Brain microvascular endothelial cell (primary cell): ENCODE measurements at regions not wholly inside any gene's neighbourhood (a gene's known extent, or its start where the extent isn't known, plus 50 kb on each side); places are given as distances from the start of the nearest gene placed in this dataset.

ENCODE experiments used
- DNase-seq: peaks from one replicate; pipeline ENCODE4 v3.0.0-alpha.2; 2020
- H3K27ac ChIP-seq: fragments of 250-450 bp; sonication (Bioruptor Pico); 2 replicates; pipeline ENCODE4 v1.5.1; 2020; ENCODE audit warnings: mild to moderate bottlenecking, moderate library complexity
- H3K27me3 ChIP-seq: fragments of 250-450 bp; sonication (Bioruptor Pico); replicated peaks from 2 replicates; pipeline ENCODE4 v1.5.1; 2020; ENCODE audit warnings: mild to moderate bottlenecking
- H3K36me3 ChIP-seq: fragments of 250-450 bp; sonication (Bioruptor Pico); replicated peaks from 2 replicates; pipeline ENCODE4 v1.5.1; 2020; ENCODE audit warnings: mild to moderate bottlenecking
- H3K4me3 ChIP-seq: 2 replicates; pipeline ENCODE4 v1.5.1; 2011; ENCODE audit warnings: low read depth, mild to moderate bottlenecking, control low read depth, low read length, moderate library complexity
- in situ Hi-C: cut with HindIII; loops from 2 replicates; pipeline ENCODE4 v1.10.0; 2017; ENCODE audit warnings: low sequenced_read_pairs, low pct_ligation_motif_present
- TF ChIP-seq, protein P1 (sequence below): IDR thresholded peaks from 2 replicates; pipeline ENCODE4 v1.5.1; 2011; ENCODE audit warnings: low read depth, mild to moderate bottlenecking, moderate library complexity, low read length, control low read depth, inconsistent platforms; ENCODE audit errors: missing control alignments

DNA sequence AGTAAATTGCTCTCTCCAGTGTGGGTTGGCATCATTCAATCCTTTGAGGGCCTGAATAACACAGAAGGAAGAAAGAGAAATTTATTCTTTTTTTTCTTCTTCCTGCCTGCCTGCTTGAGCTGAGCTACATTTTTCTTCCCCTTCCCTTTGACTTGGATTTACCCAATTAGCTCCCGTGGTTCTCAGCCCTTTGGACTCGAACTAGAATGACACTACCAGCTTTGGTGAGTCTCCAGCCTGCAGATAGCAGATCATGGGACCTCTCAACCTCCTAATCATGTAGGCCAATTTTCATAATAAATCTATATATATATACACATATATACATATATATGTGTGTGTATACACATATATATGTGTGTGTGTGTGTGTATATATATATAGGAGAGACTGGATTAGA is 128.6 kb downstream of the ISOC1 start:
- TF ChIP-seq, protein P1, sequence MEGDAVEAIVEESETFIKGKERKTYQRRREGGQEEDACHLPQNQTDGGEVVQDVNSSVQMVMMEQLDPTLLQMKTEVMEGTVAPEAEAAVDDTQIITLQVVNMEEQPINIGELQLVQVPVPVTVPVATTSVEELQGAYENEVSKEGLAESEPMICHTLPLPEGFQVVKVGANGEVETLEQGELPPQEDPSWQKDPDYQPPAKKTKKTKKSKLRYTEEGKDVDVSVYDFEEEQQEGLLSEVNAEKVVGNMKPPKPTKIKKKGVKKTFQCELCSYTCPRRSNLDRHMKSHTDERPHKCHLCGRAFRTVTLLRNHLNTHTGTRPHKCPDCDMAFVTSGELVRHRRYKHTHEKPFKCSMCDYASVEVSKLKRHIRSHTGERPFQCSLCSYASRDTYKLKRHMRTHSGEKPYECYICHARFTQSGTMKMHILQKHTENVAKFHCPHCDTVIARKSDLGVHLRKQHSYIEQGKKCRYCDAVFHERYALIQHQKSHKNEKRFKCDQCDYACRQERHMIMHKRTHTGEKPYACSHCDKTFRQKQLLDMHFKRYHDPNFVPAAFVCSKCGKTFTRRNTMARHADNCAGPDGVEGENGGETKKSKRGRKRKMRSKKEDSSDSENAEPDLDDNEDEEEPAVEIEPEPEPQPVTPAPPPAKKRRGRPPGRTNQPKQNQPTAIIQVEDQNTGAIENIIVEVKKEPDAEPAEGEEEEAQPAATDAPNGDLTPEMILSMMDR: no peak
- in situ Hi-C loops: no loop called here
- H3K27me3 ChIP-seq: no peaks in the 10 kb centered on the region
- no peak overlapping the region for H3K4me3 ChIP-seq
- H3K36me3 ChIP-seq: no peaks in the 10 kb centered on the region
- H3K27ac ChIP-seq: no peak overlapping the region
- DNase-seq: no peak

DNA sequence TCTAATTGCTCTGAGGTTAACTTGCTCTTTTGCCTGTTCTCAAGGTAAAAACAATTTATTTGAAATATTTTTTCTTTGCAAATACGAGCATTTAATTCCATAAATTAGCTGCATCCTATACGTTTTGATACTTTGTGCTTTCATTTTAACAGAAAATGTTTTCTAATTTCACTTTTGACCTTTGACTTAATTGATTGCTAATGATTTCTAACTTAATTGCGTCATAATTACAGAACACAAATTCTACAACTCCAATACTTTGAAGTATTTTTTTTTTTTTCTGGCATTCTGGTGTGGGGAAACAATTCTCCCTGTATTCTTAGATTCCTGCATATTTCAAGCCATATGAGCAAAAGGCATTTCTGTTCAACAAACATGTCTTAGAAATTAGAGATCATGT is 134.0 kb downstream of the ISOC1 start:
- TF ChIP-seq, protein P1: no peak
- no peak for DNase-seq
- Histone ChIP-seq H3K27me3 (no peaks in the 10 kb centered on the region), H3K4me3 (no peak overlapping the region), H3K27ac (no peak overlapping the region), H3K36me3 (no peaks in the 10 kb centered on the region)
- in situ Hi-C loops: no loop called here

DNA sequence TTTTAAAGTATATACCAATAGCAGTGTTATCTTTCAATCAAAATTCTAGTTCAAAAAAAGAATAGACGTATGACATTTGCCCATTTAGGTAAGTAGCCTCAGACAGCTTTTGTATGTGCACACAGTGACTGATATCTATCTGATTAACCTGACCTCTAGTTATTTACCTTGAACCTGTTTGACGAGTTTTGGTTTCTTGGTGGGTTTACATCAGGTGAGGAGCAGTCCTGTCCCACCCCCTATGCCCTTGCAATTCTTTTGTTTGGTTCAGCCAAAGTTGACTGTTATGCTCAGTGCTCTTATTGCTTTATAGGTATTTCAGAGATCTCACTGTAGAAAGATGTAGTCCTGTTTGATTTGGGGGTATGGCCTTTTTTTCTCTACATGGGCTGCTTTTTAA is 147.2 kb downstream of the ISOC1 start:
- DNase-seq: no peak
- no peaks in the 10 kb centered on the region for H3K27me3 ChIP-seq
- H3K36me3 ChIP-seq: no peaks in the 10 kb centered on the region
- H3K4me3 ChIP-seq: no peak overlapping the region
- H3K27ac ChIP-seq: no peak overlapping the region
- TF ChIP-seq, protein P1: no peak
- in situ Hi-C loops: no loop called here

DNA sequence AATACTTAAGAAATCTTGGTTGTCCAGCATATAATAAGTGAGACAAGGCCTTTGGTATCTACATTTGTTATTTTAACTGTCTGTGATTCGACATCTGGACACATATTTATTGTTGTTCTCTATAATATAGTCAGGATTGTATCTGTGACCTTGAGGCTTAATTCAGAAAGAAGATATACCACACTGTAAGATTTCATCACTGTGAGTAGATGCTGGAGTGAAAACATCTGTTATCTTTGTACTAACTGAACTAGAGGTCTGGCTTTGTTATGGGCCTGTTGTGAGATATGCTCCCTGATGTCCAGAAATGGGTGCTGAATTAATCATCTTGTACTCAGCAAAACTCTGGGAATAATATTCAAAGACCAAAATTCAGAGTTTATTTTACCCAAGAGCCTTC is 148.5 kb downstream of the ISOC1 start:
- TF ChIP-seq, protein P1: no peak
- in situ Hi-C loops: no loop called here
- H3K27ac ChIP-seq: no peak overlapping the region
- DNase-seq: no peak
- H3K4me3 ChIP-seq: no peak overlapping the region
- H3K36me3 ChIP-seq: no peaks in the 10 kb centered on the region
- H3K27me3 ChIP-seq: no peaks in the 10 kb centered on the region

DNA sequence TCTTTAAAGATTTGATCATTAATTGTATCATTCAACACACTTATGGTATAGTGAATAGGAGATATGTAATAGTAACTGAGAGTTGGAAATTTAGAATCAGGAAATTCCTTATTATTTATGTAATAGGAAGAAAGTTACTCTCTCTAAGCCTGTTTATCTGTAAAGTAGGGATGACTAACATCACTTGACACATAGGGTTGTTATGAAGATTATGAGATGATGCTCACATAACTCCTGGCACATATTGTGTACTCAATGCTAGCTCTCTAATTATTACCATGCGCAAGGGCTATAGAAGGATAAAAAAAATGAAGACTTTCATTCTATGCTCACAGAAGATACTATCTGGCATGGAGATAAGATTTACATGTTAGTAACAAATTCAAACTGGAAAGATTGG is 149.9 kb downstream of the ISOC1 start:
- Histone ChIP-seq H3K27me3 (no peaks in the 10 kb centered on the region), H3K4me3 (no peak overlapping the region), H3K27ac (no peak overlapping the region), H3K36me3 (no peaks in the 10 kb centered on the region)
- TF ChIP-seq, protein P1: no peak
- in situ Hi-C loops: no loop called here
- no peak for DNase-seq

DNA sequence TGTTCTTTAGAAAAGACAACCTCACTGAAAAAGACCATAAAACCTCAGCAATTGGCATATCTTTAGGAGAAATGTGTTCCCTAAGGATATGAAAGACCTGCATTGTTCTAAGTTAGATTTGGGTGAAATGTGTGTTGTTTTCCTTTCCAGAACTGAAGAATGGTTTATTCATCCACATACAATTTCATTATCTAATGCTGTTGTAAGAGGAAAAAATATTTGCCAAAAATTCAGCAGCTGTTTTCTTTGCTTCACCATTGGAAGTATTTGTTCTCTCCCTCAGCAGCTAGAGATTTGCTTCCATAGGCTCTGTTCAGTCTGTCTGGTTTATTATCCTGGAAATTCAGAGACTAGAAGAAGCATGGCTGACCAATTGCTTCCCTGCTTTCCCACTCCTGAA is 150.9 kb downstream of the ISOC1 start:
- TF ChIP-seq, protein P1: no peak
- Histone ChIP-seq H3K27me3 (no peaks in the 10 kb centered on the region), H3K27ac (no peak overlapping the region), H3K36me3 (no peaks in the 10 kb centered on the region), H3K4me3 (no peak overlapping the region)
- DNase-seq: no peak
- in situ Hi-C loops: no loop called here
